IMR-90 (cell line): ENCODE measurements at regions not wholly inside any gene's neighbourhood (a gene's known extent, or its start where the extent isn't known, plus 50 kb on each side); places are given as distances from the start of the nearest gene placed in this dataset.

Experiments used
- ATAC-seq: fragments of 200-7000 bp; cut with Tn5 transposase; 2 replicates; pipeline ENCODE4 v1.9.1; 2020; ENCODE audit warnings: low read depth, mild to moderate bottlenecking, moderate library complexity
- BruUV-seq: library from RNA; stranded (reverse); fragments of 400-500 nt; replicated peaks from 2 replicates; lab custom pipeline; 2021; lab: Mats Ljungman, UMichigan
- CTCF ChIA-PET: fragments of 300-600 bp; formaldehyde crosslinking; extraction: SDS; loops from one replicate; lab custom pipeline; 2021; ENCODE audit warnings: antibody characterized with exemption; lab: Yijun Ruan, JAX
- POLR2A ChIA-PET: fragments of 300-600 bp; sonication (Branson Sonifier 250); formaldehyde crosslinking; loops from one replicate; lab custom pipeline; 2022; ENCODE audit warnings: antibody characterized with exemption; ENCODE audit not compliant: unreplicated experiment; lab: Charles Lee
- DNase-seq: peaks from one replicate; pipeline ENCODE4 v3.0.0; 2013
- H2AFZ ChIP-seq: replicated peaks from 2 replicates; pipeline ENCODE3; 2013; ENCODE audit warnings: low read length, mild to moderate bottlenecking; ENCODE audit not compliant: poor library complexity
- H2AK5ac ChIP-seq: 2 replicates; pipeline ENCODE4 v1.6.1; 2013; ENCODE audit warnings: low read depth, low read length, inconsistent platforms
- H2AK9ac ChIP-seq: replicated peaks from 2 replicates; pipeline ENCODE3; 2013; ENCODE audit warnings: mild to moderate bottlenecking, low read depth, low read length, moderate library complexity; ENCODE audit not compliant: poor library complexity
- H2BK120ac ChIP-seq: 2 replicates; pipeline ENCODE4 v1.6.1; 2013; ENCODE audit warnings: low read depth, low read length, inconsistent platforms
- H2BK15ac ChIP-seq: 3 replicates; pipeline ENCODE4 v1.6.1; 2013; ENCODE audit warnings: low read depth, low read length, inconsistent platforms
- H2BK20ac ChIP-seq: 2 replicates; pipeline ENCODE4 v1.6.1; 2013; ENCODE audit warnings: low read depth, mild to moderate bottlenecking, inconsistent platforms, low read length, moderate library complexity
- H2BK5ac ChIP-seq: 2 replicates; pipeline ENCODE4 v1.6.1; 2013; ENCODE audit warnings: mild to moderate bottlenecking, low read depth, low read length, inconsistent platforms; ENCODE audit not compliant: poor library complexity, severe bottlenecking
- H3K14ac ChIP-seq: replicated peaks from 2 replicates; pipeline ENCODE4 v1.6.1; 2013; ENCODE audit warnings: low read depth, low read length, inconsistent platforms
- H3K18ac ChIP-seq: 2 replicates; pipeline ENCODE4 v1.6.1; 2013; ENCODE audit warnings: low read depth, low read length, control low read depth
- H3K23ac ChIP-seq: 2 replicates; pipeline ENCODE4 v1.6.1; 2013; ENCODE audit warnings: low read depth, low read length, inconsistent platforms
- H3K27ac ChIP-seq: 2 replicates; pipeline ENCODE4 v1.5.1; 2013; ENCODE audit warnings: mild to moderate bottlenecking, control low read depth, low read length; ENCODE audit not compliant: insufficient read depth
- H3K27me3 ChIP-seq: 2 replicates; pipeline ENCODE4 v1.6.1; 2013; ENCODE audit warnings: low read length; ENCODE audit not compliant: control insufficient read depth, insufficient read depth
- H3K36me3 ChIP-seq: 2 replicates; pipeline ENCODE4 v1.6.1; 2013; ENCODE audit warnings: low read length, mixed read lengths; ENCODE audit not compliant: control insufficient read depth, insufficient read depth
- H3K4ac ChIP-seq: 2 replicates; pipeline ENCODE4 v1.6.1; 2013; ENCODE audit warnings: low read depth, low read length, inconsistent platforms
- H3K4me1 ChIP-seq: 2 replicates; pipeline ENCODE4 v1.6.1; 2013; ENCODE audit warnings: low read length, mixed read lengths; ENCODE audit not compliant: control insufficient read depth, insufficient read depth
- H3K4me2 ChIP-seq: 2 replicates; pipeline ENCODE4 v1.6.1; 2013; ENCODE audit warnings: low read depth, mild to moderate bottlenecking, control low read depth, low read length, moderate library complexity
- H3K4me3 ChIP-seq: 2 replicates; pipeline ENCODE4 v1.5.1; 2013; ENCODE audit warnings: low read depth, mild to moderate bottlenecking, control low read depth, low read length, moderate library complexity; ENCODE audit not compliant: insufficient read depth
- H3K56ac ChIP-seq: 2 replicates; pipeline ENCODE4 v1.6.1; 2013; ENCODE audit warnings: low read length, inconsistent platforms; ENCODE audit not compliant: insufficient read depth; ENCODE audit errors: extremely low read depth
- H3K79me1 ChIP-seq, 2 experiments: 2 replicates each; pipeline ENCODE4 v1.6.1; 2013; ENCODE audit warnings: low read length in 2 of 2, inconsistent platforms in 1 of 2, low read depth in 1 of 2
- H3K9ac ChIP-seq: 2 replicates; pipeline ENCODE4 v1.6.1; 2013; ENCODE audit warnings: low read depth, low read length, control low read depth
- H3K9me1 ChIP-seq: 2 replicates; pipeline ENCODE4 v1.6.1; 2013; ENCODE audit warnings: low read length, inconsistent platforms; ENCODE audit not compliant: insufficient read depth
- H3K9me3 ChIP-seq: 2 replicates; pipeline ENCODE4 v1.6.1; 2013; ENCODE audit warnings: low read length; ENCODE audit not compliant: control insufficient read depth, insufficient read depth
- H4K20me1 ChIP-seq: 2 replicates; pipeline ENCODE4 v1.6.1; 2013; ENCODE audit warnings: low read length, inconsistent platforms; ENCODE audit not compliant: insufficient read depth
- H4K5ac ChIP-seq: 2 replicates; pipeline ENCODE4 v1.6.1; 2013; ENCODE audit warnings: mild to moderate bottlenecking, low read depth, low read length, control low read depth
- H4K8ac ChIP-seq, 2 experiments: 2 replicates each; pipeline ENCODE4 v1.6.1; 2013; ENCODE audit warnings: low read depth in 2 of 2, low read length in 2 of 2, control low read depth in 1 of 2, inconsistent platforms in 1 of 2
- H4K91ac ChIP-seq: 2 replicates; pipeline ENCODE4 v1.6.1; 2013; ENCODE audit warnings: low read depth, low read length, inconsistent platforms; ENCODE audit not compliant: insufficient read depth
- BHLHE40 ChIP-seq: fragments of 150-350 bp; IDR thresholded peaks from 2 replicates; pipeline ENCODE4 v1.6.1; 2016; ENCODE audit warnings: mild to moderate bottlenecking, low read depth, low read length
- CEBPB ChIP-seq: IDR thresholded peaks from 2 replicates; pipeline ENCODE4 v1.6.1; 2012; ENCODE audit warnings: low read depth, low read length, improper control_type of control experiment
- CHD1 ChIP-seq: IDR thresholded peaks from 2 replicates; pipeline ENCODE4 v1.6.1; 2012; ENCODE audit warnings: low read depth, low read length, improper control_type of control experiment
- CTCF ChIP-seq: conservative IDR thresholded peaks from 2 replicates; pipeline ENCODE4 v1.5.1; 2012; ENCODE audit warnings: mild to moderate bottlenecking, low read depth, low read length, improper control_type of control experiment
- ELK1 ChIP-seq: fragments of 150-350 bp; IDR thresholded peaks from 2 replicates; pipeline ENCODE4 v1.6.1; 2016; ENCODE audit warnings: low read depth, mild to moderate bottlenecking, low read length, moderate library complexity, borderline replicate concordance
- FOS ChIP-seq: fragments of 150-350 bp; IDR thresholded peaks from 2 replicates; pipeline ENCODE4 v1.6.1; 2016; ENCODE audit warnings: low read depth, low read length
- MAFK ChIP-seq: IDR thresholded peaks from 2 replicates; pipeline ENCODE4 v1.6.1; 2012; ENCODE audit warnings: low read depth, low read length, improper control_type of control experiment
- MAZ ChIP-seq: IDR thresholded peaks from 2 replicates; pipeline ENCODE4 v1.6.1; 2012; ENCODE audit warnings: low read depth, mild to moderate bottlenecking, low read length, improper control_type of control experiment, moderate library complexity, borderline replicate concordance
- MXI1 ChIP-seq: IDR thresholded peaks from 2 replicates; pipeline ENCODE4 v1.6.1; 2012; ENCODE audit warnings: low read depth, mild to moderate bottlenecking, low read length, moderate library complexity, borderline replicate concordance
- NFE2L2 ChIP-seq: fragments of 150-350 bp; IDR thresholded peaks from 2 replicates; pipeline ENCODE4 v1.6.1; 2016; ENCODE audit warnings: low read depth, mild to moderate bottlenecking, low read length
- POLR2A ChIP-seq: IDR thresholded peaks from 2 replicates; pipeline ENCODE4 v1.6.1; 2012; ENCODE audit warnings: mild to moderate bottlenecking, low read depth, low read length
- RAD21 ChIP-seq: IDR thresholded peaks from 2 replicates; pipeline ENCODE4 v1.6.1; 2012; ENCODE audit warnings: low read length, improper control_type of control experiment
- RCOR1 ChIP-seq: IDR thresholded peaks from 2 replicates; pipeline ENCODE4 v1.6.1; 2012; ENCODE audit warnings: mild to moderate bottlenecking, low read length, improper control_type of control experiment; ENCODE audit not compliant: insufficient replicate concordance
- RFX5 ChIP-seq: IDR thresholded peaks from 2 replicates; pipeline ENCODE4 v1.8.0; 2012; ENCODE audit warnings: low read depth, mild to moderate bottlenecking, low read length, moderate library complexity
- SMC3 ChIP-seq: fragments of 150-350 bp; IDR thresholded peaks from 2 replicates; pipeline ENCODE4 v1.6.1; 2016; ENCODE audit warnings: low read depth, mild to moderate bottlenecking, antibody characterized with exemption, low read length, moderate library complexity
- USF2 ChIP-seq: fragments of 150-350 bp; IDR thresholded peaks from 2 replicates; pipeline ENCODE4 v1.6.1; 2017; ENCODE audit warnings: mild to moderate bottlenecking, antibody characterized with exemption, low read length, low read depth
- WGBS, 2 experiments: methylation state at CpG; one replicate each; pipeline versions ENCODE4 v1.1.5 to v1.1.7; 2013; ENCODE audit warnings: missing lambda C conversion rate in 2 of 2; ENCODE audit not compliant: insufficient read length in 1 of 2; ENCODE audit errors: extremely low coverage in 2 of 2; 5-methylcytosine and 5-hydroxymethylcytosine counted together
- dilution Hi-C: fragments of 300-500 bp; cut with HindIII; formaldehyde crosslinking; loops from one replicate; pipeline ENCODE4 v1.14.3; 2018; ENCODE audit warnings: low sequenced_read_pairs; ENCODE audit not compliant: unreplicated experiment
- in situ Hi-C: fragments of 300-500 bp; cut with MboI; formaldehyde crosslinking; loops from 3 replicates; pipeline ENCODE4 v1.14.3; 2019; ENCODE audit warnings: low sequenced_read_pairs, inconsistent platforms, mixed read lengths
- intact Hi-C: fragments of 100-400 bp; cut with micrococcal nuclease; formaldehyde crosslinking; loops from 2 replicates; pipeline ENCODE4 v1.10.0; 2022

GRCh38 chr20:6657111-6657510, 110.4 kb upstream of the BMP2 start:
- Histone ChIP-seq H4K8ac (no peak overlapping the region), H3K36me3 (no peaks in the 10 kb centered on the region), H2BK20ac (no peak overlapping the region), H2AFZ (no peak overlapping the region), H3K14ac (no peak overlapping the region), H3K56ac (no peak overlapping the region), H2AK9ac (no peak overlapping the region), H3K4ac (no peak overlapping the region), H3K9me3 (peaks cover 1% of the 10 kb centered on the region; the same call in 1 of the 2 replicates), H2BK5ac (no peak overlapping the region), H3K79me1 (no peaks in the 10 kb centered on the region), H3K23ac (no peak overlapping the region), H3K18ac (no peak overlapping the region), H4K91ac (no peak overlapping the region), H4K20me1 (no peaks in the 10 kb centered on the region), H4K5ac (no peak overlapping the region), H2BK15ac (no peak overlapping the region), H2AK5ac (no peak overlapping the region), H3K4me1 (0 out of 2 replicates have a peak, but pooled peaks cover 3% of the 10 kb centered on the region), H3K4me2 (no peak overlapping the region), H2BK120ac (no peak overlapping the region), H3K27ac (no peak overlapping the region), H3K4me3 (no peak overlapping the region), H3K27me3 (peaks cover 1% of the 10 kb centered on the region; the same call in 1 of the 2 replicates), H3K9ac (no peak overlapping the region), H3K9me1 (no peaks in the 10 kb centered on the region)
- BruUV-seq, result no TSS peak
- ChIA-PET POLR2A (no interaction called here), CTCF (interaction anchor here (0.5 kb wide), 1 partner anchor 115 kb away, joined by 3 read pairs; no protein-coding TSS in a partner anchor)
- WGBS, 2 experiments, result 50% methylated on average over 2 of the region's 5 CpGs; no CpG with 5 or more reads in 1 of the 2 experiments
- dilution Hi-C loops (no loop called here), in situ Hi-C loops (no loop called here), intact Hi-C loops (no loop called here)
- no peak for DNase-seq
- ATAC-seq, result no peak
- TF ChIP-seq NFE2L2, result no peak
- TF ChIP-seq SMC3, result no peak
- no peak for TF ChIP-seq POLR2A
- no peak for TF ChIP-seq MAZ
- no peak for TF ChIP-seq RAD21
- no peak for TF ChIP-seq MAFK
- no peak for TF ChIP-seq BHLHE40
- TF ChIP-seq RFX5, result no peak
- TF ChIP-seq USF2, result no peak
- no peak for TF ChIP-seq CHD1
- no peak for TF ChIP-seq CTCF
- no peak for TF ChIP-seq CEBPB
- TF ChIP-seq FOS, result no peak
- TF ChIP-seq ELK1, result no peak
- TF ChIP-seq RCOR1, result no peak
- TF ChIP-seq MXI1, result no peak
